Hindlimb muscle (tissue), 1 donor: ENCODE measurements at regions not wholly inside any gene's neighbourhood (a gene's known extent, or its start where the extent isn't known, plus 50 kb on each side); places are given as distances from the start of the nearest gene placed in this dataset.

Source experiments
- DNase-seq: peaks from one replicate; pipeline ENCODE4 v3.0.0-alpha.2; 2013

GRCh38 chr15:69849232-69849610 is 248.5 kb downstream of the TLE3 start:
- no peak for DNase-seq

DNA sequence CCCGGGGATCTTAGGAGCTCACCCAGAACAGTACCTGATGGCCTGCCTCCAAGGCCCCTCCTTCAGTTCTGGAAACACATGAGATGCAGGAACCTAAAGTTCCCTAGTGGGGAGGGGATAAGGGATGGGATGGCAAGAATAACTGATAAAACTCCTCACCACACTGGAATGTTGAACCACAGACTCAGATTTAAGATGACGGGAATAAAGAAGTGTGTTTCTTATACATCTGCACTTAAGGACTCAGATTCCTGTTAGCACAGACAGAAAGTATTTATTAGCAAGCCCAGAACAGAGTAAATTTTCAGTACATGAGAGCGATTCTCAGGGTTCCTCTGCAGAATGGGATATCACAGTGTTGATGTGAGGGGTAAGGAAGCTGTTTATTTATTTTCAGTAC is 245.2 kb downstream of the TLE3 start:
- DNase-seq: no peak

GRCh38 chr15:69852916-69853315 is 244.8 kb downstream of the TLE3 start:
- DNase-seq: no peak

DNA sequence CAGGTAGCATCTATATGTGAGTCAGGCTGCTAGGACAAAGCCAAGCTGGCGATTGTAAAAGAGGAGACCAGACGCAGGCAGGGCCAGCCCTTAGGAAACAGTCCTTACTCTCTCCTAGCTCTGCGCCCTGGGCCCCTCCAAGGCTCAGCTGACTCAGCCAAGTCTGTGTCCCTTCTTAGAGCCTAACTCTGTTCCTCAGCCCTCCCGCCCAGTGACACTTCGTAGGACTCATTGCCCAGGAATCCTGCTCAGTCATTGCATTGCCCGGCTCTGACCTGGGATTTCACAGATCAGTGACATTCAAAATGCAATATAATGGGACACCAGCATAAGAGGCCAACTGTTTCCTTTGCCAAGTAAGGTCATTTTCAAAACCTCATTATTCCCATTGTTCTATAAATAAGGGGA is 244.2 kb downstream of the TLE3 start:
- DNase-seq: no peak

GRCh38 chr15:69854001-69854400 is 243.7 kb downstream of the TLE3 start:
- DNase-seq: no peak

DNA sequence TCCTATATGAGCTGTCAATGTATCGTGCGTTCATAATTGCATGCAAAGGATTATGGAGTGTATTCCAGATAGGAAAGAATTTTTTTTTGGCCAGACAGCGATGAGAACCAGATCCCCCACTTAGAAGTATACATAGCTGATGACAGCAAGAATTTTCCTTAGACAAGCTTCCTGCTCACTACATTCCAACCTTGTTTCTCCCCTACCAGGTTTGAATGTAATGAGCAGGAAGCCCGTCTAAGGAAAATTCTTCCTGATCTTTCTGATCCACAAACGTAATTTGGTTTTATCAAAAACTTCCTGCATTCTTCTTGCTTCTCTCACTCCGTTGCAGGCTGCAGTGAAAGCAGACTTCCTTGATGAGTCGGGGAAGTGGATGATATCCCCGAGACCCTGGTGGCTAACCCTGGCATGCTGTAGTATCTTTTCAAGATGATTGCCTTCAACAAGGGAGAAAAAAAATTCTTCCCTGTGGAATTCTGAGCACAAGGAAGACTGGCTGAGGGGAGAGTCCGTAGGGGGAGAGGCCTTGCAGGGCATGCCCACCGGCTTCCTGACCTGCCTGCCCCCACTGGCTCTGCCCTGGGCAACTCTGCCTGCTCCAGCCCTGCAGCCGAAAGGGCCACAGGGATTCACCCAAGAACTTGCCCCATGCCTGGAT is 243.1 kb downstream of the TLE3 start:
- no peak for DNase-seq

DNA sequence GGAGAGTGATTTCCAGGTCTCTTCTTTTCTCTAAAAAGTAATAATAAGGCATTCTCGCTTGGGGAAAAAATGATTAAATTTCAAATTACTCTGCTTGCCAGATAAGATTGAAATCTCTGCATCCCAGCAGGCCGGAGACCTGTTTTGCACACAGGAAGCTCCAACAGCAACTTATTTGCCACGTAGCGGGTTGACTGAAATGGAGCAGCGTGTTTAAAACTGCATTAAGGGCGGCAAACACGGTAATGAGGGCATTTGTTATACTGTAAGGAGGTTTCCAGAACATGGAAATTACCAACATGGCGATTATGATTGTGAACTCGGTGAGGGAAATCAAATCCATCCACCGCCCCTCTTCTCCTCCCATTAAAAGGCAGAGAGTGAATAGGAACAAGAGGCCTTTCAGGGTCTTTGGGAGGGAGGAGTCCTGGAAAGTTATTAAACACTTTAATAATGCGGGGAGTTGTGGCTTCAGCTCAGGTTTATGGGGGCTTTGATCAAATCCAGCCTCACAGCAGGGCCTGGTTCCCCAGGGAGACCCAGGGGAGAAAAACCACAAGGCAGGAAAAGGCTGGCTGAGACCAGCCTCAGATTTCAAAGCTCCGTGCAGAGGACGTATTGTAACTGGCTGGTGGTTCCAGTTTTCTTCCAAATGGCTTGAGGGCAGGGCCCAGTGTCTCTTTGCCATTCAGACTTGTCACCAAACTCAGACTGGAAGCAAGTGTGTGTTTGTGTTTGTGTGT is 242.3 kb downstream of the TLE3 start:
- no peak for DNase-seq

DNA sequence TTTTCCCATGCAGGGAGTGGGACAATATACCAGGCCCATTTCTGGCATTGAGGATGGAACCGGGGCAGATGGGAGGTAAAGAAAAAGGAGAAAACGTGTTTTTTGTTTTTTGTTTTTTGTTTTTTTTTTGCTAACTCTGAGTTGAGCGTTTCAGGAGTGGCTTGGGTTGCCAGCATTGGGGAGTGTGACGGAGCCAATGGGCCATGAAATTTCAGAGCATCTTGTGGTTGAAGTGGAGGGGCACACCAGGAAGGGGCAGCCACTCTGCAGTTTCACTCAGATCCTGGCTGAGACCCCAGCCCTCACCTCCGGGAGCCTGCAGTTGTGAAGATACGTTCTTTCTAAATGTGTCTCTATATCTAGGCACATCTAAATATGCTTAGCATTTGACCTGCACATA is 240.5 kb downstream of the TLE3 start:
- DNase-seq: no peak

DNA sequence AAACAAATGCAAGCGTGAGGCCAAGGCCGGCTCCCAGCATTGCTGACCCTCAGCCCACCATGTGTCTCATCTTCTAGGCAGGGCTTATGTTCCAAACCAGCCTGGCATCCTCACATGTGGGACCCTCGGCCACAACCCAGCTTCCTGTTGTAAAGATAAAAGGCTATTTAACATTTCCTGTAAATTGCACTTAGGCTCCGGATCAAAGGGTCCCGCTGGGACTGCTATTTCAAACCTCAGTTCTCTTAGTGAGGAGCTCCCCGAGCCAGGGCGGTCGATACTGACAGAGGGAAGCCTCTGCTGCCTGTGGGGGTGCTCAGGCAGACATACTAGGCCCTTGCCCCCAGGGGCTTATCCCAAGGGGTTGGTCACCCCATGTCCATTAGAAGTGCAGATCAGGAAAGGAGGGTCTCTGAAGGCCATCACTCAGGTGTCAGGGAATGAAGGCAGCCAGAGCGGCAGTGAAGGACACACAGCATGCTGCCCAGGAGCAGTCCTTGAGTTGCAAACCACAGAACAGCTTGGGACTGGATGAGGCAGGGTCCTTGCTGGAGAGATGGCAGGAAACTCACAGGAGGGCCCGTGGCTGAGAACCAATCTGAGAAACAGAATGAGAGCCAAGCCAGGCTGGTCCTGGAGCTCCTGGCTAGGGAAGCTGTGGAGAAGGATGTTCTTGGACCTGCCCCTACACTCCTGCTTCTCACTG is 239.9 kb downstream of the TLE3 start:
- DNase-seq: no peak

DNA sequence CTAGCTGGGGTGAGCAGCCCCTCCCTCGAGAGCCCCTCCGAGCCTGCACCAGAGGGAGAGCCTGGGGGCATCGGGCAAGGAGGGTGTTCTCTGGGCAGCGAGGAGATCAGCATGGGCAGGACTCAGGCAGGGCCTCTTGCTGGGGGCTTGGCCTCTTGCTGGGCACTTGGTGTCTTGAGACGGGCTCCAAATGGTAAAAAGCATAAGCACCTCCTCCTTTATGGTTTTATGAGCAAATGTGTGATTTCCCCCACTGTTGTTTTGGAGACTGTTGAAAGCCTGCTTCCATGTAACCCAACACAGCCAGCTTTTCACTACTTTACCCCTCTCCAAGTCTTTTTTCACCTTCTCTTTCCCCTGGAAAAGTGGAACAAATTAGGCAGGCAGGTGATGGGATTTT is 239.3 kb downstream of the TLE3 start:
- no peak for DNase-seq

- DNase-seq: no peak
Observed at GRCh38 chr15:69859866-69860265, 237.9 kb downstream of the TLE3 start.

DNA sequence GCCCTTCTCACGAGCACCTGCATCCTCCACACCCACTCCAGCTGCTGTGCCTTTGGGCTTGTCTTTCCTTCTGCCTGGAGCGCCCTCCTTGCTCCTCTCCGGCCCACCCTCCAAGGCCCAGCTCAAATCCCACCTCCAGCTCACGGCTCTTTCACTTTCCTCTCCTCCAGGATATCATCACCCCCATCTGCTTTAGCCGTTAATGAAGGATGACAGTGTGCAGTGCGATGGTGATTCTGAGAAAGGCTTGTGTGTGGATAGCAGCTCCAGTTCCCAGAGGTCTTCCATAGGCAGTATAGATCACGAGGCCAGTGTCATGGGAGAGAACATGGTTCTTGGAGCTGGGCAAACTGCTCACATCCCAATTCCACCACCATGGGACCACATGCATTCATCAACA is 237.4 kb downstream of the TLE3 start:
- no peak for DNase-seq

- no peak for DNase-seq
Observed at GRCh38 chr15:69860921-69861320, 236.8 kb downstream of the TLE3 start.

DNA sequence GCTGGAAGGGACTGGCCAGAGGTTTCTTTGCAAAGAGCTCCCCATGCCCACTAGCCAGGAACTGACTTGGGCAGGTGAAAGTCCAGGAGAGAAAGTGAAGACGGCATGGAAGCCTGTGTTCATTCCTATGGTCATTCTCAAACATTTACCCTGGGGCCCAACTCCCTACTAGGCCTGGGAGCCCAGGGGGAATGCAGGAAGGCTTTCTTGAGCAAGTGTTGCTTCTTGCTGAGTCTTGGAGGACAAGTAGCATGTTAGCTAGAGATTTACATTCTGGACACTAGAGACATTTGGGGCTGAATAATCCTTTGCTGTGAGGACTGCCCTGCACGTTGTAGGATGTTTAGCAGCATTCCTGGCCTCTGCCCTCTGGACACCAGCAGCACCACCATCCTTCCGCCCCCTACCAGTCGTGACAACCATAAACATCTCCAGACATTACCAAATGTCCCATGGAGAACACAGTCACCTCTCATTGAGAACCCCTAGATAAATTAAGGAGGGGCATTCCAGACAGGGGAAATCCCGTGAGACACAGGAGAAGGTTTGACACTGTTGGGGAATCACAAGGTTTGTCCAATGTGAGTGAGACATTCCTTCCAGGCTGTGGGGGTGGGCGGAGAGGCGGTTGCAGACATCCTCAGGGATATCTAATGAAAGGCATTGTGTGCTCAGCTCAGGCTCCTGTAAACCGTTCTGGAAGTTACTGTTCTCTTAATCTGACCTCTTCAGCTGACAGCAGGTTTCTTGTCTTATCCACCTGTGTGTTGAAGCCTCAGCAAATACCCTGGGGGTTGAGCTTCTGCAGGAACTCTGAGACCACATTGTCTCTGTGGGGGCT is 236.2 kb downstream of the TLE3 start:
- no peak for DNase-seq

DNA sequence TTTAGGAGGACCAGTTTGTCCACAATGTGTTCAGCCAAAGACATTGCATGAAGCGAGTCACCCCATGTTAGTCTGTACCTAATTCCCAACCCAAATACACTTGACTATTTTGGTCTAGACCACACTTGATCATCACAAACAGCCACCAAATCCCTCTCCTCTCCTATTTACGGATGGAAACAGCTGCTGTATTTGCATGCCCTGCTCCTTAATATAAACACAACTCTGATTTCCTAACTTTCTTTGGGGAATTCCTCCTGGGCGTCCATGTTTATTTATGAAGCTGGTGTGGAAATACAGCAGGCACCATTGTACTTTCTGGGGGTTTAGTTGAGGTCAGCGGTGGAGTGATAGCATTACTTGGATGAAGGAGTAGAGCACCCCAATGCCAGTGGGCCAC is 235.2 kb downstream of the TLE3 start:
- no peak for DNase-seq

DNA sequence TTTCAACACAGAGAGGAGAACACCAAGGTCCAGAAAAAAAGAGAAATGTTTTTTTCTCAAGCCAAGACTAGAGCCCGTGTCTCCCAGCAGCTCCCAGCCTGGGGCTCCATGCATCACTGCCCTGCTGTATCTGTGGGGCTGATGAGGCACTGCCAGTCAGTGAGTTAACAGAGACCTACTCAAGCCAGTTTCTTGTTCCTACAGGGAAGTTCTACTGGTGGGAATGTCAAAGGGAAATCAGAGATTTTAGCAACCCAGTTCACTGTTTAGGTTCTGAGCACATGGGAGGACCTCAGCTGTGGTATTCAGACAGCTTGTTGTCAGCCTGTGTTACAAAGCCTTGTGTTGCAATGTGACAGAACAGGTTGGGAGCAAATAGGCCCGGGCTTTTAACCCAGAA is 234.3 kb downstream of the TLE3 start:
- DNase-seq: no peak

DNA sequence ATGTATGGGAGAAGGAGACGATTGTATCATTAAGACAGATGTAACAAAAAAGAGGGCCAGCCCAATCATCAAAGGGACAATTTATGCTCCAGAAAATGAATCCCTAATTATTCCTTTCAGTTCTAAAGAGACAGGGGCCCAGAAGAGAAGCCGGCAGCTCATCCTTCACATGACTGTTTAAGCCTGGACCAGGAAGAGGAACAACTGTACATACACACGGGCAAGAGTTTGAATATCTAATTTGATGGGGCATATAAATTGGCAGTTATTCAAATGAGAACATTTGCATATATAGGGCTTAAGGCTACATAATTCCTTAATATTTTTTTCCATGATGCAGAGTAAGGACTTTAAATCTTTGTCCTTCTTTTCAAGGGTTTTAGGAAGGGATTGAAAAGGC is 232.3 kb downstream of the TLE3 start:
- no peak for DNase-seq

GRCh38 chr15:69868756-69869155 is 229.0 kb downstream of the TLE3 start:
- DNase-seq: no peak

DNA sequence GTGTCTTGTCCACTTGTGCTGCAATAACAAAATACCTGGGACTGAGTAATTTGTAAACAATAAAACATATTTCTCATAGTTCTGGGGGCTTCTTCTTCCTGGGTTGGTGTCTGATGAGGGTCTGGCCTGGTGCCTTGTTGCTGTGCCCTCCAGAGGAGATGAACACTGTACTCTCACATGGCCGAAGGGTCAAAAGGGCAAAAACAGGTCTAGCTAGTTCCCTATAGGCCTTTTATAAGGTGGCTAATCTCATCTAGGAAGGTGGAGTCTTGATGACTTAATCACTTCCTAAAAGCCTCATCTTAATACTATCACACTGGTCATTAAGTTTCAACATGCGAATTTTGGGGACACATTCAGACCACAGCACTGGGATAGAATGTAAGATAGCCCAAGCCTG is 228.4 kb downstream of the TLE3 start:
- no peak for DNase-seq

GRCh38 chr15:69869881-69870505 is 227.7 kb downstream of the TLE3 start:
- no peak for DNase-seq

GRCh38 chr15:69871511-69872134 is 226.1 kb downstream of the TLE3 start:
- DNase-seq: no peak

GRCh38 chr15:69873807-69874206 is 223.9 kb downstream of the TLE3 start:
- no peak for DNase-seq
